HEK293 (cell line): ENCODE measurements at regions not wholly inside any gene's neighbourhood (a gene's known extent, or its start where the extent isn't known, plus 50 kb on each side); places are given as distances from the start of the nearest gene placed in this dataset.

Experiments
- ATF2 ChIP-seq: fragments of 450-650 bp; formaldehyde crosslinking; IDR thresholded peaks from 2 replicates; pipeline ENCODE4 v1.5.1; 2016; ENCODE audit warnings: missing biosample characterization, missing genetic modification characterization, low read depth
- ELK4 ChIP-seq: IDR thresholded peaks from 2 replicates; pipeline ENCODE4 v1.6.1; 2011; ENCODE audit warnings: mild to moderate bottlenecking, low read depth, low read length, borderline replicate concordance
- HOXC10 ChIP-seq: sonication (generic); formaldehyde crosslinking; IDR thresholded peaks from 2 replicates; pipeline ENCODE4 v1.8.1; 2023; ENCODE audit warnings: mild to moderate bottlenecking, missing genetic modification reagents
- KLF1 ChIP-seq: fragments of 450-650 bp; formaldehyde crosslinking; IDR thresholded peaks from 2 replicates; pipeline ENCODE4 v1.5.1; 2016; ENCODE audit warnings: missing biosample characterization, missing genetic modification characterization
- RBAK ChIP-seq: fragments of 450-650 bp; formaldehyde crosslinking; IDR thresholded peaks from 2 replicates; pipeline ENCODE4 v1.5.1; 2016; ENCODE audit warnings: missing biosample characterization, missing genetic modification characterization
- YY1 ChIP-seq: fragments of 450-650 bp; formaldehyde crosslinking; IDR thresholded peaks from 2 replicates; pipeline ENCODE4 v1.5.1; 2018; ENCODE audit warnings: missing biosample characterization, missing genetic modification characterization
- ZBTB10 ChIP-seq: fragments of 450-650 bp; formaldehyde crosslinking; IDR thresholded peaks from 2 replicates; pipeline ENCODE4 v1.5.1; 2016; ENCODE audit warnings: missing biosample characterization, missing genetic modification characterization
- ZNF184 ChIP-seq: fragments of 450-650 bp; IDR thresholded peaks from 2 replicates; pipeline ENCODE4 v1.5.1; 2018; ENCODE audit warnings: missing biosample characterization, mild to moderate bottlenecking, missing genetic modification characterization
- ZNF23 ChIP-seq: fragments of 450-650 bp; formaldehyde crosslinking; IDR thresholded peaks from 2 replicates; pipeline ENCODE4 v1.5.1; 2016; ENCODE audit warnings: missing biosample characterization, missing genetic modification characterization, borderline replicate concordance
- TF ChIP-seq, protein P1 (sequence below): fragments of 450-650 bp; formaldehyde crosslinking; IDR thresholded peaks from 2 replicates; pipeline ENCODE4 v1.5.1; 2016; ENCODE audit warnings: missing biosample characterization, missing genetic modification characterization
- TF ChIP-seq, protein P2 (sequence below): fragments of 450-650 bp; formaldehyde crosslinking; conservative IDR thresholded peaks from 2 replicates; pipeline ENCODE4 v1.5.1; 2016; ENCODE audit warnings: low read depth, missing biosample characterization, missing genetic modification characterization
- TF ChIP-seq, protein P3 (sequence below): sonication (generic); formaldehyde crosslinking; IDR thresholded peaks from 2 replicates; pipeline ENCODE4 v1.8.1; 2022; ENCODE audit warnings: mild to moderate bottlenecking, moderate library complexity, missing genetic modification reagents
- TF ChIP-seq, protein P4 (sequence below): fragments of 450-650 bp; formaldehyde crosslinking; IDR thresholded peaks from 2 replicates; pipeline ENCODE4 v1.5.1; 2016; ENCODE audit warnings: missing biosample characterization, missing genetic modification characterization
- TF ChIP-seq, protein P5 (sequence below): fragments of 450-650 bp; formaldehyde crosslinking; IDR thresholded peaks from 2 replicates; pipeline ENCODE4 v1.5.1; 2017; ENCODE audit warnings: missing biosample characterization, missing genetic modification characterization

DNA sequence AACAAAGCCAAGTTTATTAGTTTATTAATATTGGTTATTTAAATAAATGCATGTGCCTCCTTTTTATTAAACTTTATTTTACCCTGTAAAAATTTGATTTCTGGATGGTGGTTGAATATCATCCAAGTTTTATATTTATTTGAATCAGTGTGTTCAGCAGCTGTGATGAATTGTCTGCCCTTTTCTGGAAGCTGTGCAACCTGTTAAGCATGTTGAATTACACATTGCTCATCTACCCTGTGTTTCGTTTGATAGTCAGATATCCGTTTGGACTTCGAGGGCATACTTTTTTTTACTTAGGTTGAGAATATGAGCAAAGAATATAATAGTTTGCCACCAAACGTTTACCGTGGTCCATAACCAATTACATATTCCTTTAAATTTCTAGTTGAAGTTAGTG lies 95.8 kb upstream of the TENM3 start:
- TF ChIP-seq ELK4 (no peak), ATF2 (tag by site-specific recombination) (no peak), ZNF23 (no peak), RBAK (tag by site-specific recombination) (no peak), KLF1 (no peak), YY1 (tag by site-specific recombination) (no peak), ZBTB10 (tag by site-specific recombination) (no peak), HOXC10 (no peak), ZNF184 (tag by site-specific recombination) (no peak)
- TF ChIP-seq, protein P1, sequence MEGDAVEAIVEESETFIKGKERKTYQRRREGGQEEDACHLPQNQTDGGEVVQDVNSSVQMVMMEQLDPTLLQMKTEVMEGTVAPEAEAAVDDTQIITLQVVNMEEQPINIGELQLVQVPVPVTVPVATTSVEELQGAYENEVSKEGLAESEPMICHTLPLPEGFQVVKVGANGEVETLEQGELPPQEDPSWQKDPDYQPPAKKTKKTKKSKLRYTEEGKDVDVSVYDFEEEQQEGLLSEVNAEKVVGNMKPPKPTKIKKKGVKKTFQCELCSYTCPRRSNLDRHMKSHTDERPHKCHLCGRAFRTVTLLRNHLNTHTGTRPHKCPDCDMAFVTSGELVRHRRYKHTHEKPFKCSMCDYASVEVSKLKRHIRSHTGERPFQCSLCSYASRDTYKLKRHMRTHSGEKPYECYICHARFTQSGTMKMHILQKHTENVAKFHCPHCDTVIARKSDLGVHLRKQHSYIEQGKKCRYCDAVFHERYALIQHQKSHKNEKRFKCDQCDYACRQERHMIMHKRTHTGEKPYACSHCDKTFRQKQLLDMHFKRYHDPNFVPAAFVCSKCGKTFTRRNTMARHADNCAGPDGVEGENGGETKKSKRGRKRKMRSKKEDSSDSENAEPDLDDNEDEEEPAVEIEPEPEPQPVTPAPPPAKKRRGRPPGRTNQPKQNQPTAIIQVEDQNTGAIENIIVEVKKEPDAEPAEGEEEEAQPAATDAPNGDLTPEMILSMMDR (tag by site-specific recombination) = no peak
- TF ChIP-seq, protein P2, sequence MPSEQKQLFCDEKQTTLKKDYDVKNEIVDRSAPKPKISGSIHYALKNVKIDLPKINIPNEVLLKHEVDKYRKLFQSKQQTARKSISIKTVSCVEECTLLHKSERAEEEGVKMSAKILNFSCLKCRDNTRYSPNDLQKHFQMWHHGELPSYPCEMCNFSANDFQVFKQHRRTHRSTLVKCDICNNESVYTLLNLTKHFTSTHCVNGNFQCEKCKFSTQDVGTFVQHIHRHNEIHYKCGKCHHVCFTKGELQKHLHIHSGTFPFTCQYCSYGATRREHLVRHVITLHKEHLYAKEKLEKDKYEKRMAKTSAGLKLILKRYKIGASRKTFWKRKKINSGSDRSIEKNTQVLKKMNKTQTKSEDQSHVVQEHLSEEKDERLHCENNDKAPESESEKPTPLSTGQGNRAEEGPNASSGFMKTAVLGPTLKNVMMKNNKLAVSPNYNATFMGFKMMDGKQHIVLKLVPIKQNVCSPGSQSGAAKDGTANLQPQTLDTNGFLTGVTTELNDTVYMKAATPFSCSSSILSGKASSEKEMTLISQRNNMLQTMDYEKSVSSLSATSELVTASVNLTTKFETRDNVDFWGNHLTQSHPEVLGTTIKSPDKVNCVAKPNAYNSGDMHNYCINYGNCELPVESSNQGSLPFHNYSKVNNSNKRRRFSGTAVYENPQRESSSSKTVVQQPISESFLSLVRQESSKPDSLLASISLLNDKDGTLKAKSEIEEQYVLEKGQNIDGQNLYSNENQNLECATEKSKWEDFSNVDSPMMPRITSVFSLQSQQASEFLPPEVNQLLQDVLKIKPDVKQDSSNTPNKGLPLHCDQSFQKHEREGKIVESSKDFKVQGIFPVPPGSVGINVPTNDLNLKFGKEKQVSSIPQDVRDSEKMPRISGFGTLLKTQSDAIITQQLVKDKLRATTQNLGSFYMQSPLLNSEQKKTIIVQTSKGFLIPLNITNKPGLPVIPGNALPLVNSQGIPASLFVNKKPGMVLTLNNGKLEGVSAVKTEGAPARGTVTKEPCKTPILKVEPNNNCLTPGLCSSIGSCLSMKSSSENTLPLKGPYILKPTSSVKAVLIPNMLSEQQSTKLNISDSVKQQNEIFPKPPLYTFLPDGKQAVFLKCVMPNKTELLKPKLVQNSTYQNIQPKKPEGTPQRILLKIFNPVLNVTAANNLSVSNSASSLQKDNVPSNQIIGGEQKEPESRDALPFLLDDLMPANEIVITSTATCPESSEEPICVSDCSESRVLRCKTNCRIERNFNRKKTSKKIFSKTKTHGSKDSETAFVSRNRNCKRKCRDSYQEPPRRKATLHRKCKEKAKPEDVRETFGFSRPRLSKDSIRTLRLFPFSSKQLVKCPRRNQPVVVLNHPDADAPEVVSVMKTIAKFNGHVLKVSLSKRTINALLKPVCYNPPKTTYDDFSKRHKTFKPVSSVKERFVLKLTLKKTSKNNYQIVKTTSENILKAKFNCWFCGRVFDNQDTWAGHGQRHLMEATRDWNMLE (tag by site-specific recombination) = no peak
- TF ChIP-seq, protein P3, sequence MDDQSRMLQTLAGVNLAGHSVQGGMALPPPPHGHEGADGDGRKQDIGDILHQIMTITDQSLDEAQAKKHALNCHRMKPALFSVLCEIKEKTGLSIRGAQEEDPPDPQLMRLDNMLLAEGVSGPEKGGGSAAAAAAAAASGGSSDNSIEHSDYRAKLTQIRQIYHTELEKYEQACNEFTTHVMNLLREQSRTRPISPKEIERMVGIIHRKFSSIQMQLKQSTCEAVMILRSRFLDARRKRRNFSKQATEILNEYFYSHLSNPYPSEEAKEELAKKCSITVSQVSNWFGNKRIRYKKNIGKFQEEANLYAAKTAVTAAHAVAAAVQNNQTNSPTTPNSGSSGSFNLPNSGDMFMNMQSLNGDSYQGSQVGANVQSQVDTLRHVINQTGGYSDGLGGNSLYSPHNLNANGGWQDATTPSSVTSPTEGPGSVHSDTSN (CRISPR knock-in tag) = no peak
- TF ChIP-seq, protein P4, sequence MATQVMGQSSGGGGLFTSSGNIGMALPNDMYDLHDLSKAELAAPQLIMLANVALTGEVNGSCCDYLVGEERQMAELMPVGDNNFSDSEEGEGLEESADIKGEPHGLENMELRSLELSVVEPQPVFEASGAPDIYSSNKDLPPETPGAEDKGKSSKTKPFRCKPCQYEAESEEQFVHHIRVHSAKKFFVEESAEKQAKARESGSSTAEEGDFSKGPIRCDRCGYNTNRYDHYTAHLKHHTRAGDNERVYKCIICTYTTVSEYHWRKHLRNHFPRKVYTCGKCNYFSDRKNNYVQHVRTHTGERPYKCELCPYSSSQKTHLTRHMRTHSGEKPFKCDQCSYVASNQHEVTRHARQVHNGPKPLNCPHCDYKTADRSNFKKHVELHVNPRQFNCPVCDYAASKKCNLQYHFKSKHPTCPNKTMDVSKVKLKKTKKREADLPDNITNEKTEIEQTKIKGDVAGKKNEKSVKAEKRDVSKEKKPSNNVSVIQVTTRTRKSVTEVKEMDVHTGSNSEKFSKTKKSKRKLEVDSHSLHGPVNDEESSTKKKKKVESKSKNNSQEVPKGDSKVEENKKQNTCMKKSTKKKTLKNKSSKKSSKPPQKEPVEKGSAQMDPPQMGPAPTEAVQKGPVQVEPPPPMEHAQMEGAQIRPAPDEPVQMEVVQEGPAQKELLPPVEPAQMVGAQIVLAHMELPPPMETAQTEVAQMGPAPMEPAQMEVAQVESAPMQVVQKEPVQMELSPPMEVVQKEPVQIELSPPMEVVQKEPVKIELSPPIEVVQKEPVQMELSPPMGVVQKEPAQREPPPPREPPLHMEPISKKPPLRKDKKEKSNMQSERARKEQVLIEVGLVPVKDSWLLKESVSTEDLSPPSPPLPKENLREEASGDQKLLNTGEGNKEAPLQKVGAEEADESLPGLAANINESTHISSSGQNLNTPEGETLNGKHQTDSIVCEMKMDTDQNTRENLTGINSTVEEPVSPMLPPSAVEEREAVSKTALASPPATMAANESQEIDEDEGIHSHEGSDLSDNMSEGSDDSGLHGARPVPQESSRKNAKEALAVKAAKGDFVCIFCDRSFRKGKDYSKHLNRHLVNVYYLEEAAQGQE (tag by site-specific recombination) = no peak
- TF ChIP-seq, protein P5, sequence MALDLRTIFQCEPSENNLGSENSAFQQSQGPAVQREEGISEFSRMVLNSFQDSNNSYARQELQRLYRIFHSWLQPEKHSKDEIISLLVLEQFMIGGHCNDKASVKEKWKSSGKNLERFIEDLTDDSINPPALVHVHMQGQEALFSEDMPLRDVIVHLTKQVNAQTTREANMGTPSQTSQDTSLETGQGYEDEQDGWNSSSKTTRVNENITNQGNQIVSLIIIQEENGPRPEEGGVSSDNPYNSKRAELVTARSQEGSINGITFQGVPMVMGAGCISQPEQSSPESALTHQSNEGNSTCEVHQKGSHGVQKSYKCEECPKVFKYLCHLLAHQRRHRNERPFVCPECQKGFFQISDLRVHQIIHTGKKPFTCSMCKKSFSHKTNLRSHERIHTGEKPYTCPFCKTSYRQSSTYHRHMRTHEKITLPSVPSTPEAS (tag by site-specific recombination) = no peak
